Erythroblast (primary cell): ENCODE measurements at regions not wholly inside any gene's neighbourhood (a gene's known extent, or its start where the extent isn't known, plus 50 kb on each side); places are given as distances from the start of the nearest gene placed in this dataset.

ENCODE experiments used
- GATA1 ChIP-seq: IDR thresholded peaks from 2 replicates; pipeline ENCODE4 v1.6.1; 2011; ENCODE audit warnings: low read depth, mild to moderate bottlenecking, control low read depth, low read length, moderate library complexity
- POLR2A ChIP-seq: IDR thresholded peaks from 2 replicates; pipeline ENCODE4 v1.6.1; 2011; ENCODE audit warnings: mild to moderate bottlenecking, low read length

GRCh38 chr21:16855164-16855667 lies 657.6 kb upstream of the CXADR start:
- no peak for TF ChIP-seq POLR2A
- TF ChIP-seq GATA1, result no peak
